Muscle layer of colon (tissue), 2 donors: ENCODE measurements at regions not wholly inside any gene's neighbourhood (a gene's known extent, or its start where the extent isn't known, plus 50 kb on each side); places are given as distances from the start of the nearest gene placed in this dataset.

ENCODE experiments used
- H3K27ac ChIP-seq: one replicate; pipeline ENCODE4 v1.7.0; 2013; ENCODE audit warnings: low read depth, mild to moderate bottlenecking, low read length, moderate library complexity
- H3K27me3 ChIP-seq, 2 donors: one replicate each; pipeline ENCODE4 v1.7.0; 2013; ENCODE audit warnings: low read length in 2 of 2, mild to moderate bottlenecking in 2 of 2; ENCODE audit not compliant: insufficient read depth in 2 of 2, control insufficient read depth in 1 of 2
- H3K36me3 ChIP-seq: one replicate; pipeline ENCODE4 v1.7.0; 2013; ENCODE audit warnings: mild to moderate bottlenecking, low read length; ENCODE audit not compliant: insufficient read depth
- H3K4me1 ChIP-seq: one replicate; pipeline ENCODE4 v1.7.0; 2013; ENCODE audit warnings: mild to moderate bottlenecking, low read length; ENCODE audit not compliant: insufficient read depth
- H3K4me3 ChIP-seq, 2 donors: one replicate each; pipeline ENCODE4 v1.7.0; 2013; ENCODE audit warnings: low read length in 2 of 2, low read depth in 1 of 2, mild to moderate bottlenecking in 1 of 2, moderate library complexity in 1 of 2
- H3K9ac ChIP-seq: one replicate; pipeline ENCODE4 v1.7.0; 2013; ENCODE audit warnings: low read length
- H3K9me3 ChIP-seq: one replicate; pipeline ENCODE4 v1.7.0; 2013; ENCODE audit warnings: mild to moderate bottlenecking, low read length
- donor health status: abdominal sarcoma.
- donor health status: Adenocarcinoma of cecum.

GRCh38 chr18:71727909-71728308 lies 816.2 kb downstream of the CBLN2 start:
- no peaks in the 10 kb centered on the region for H3K27me3 ChIP-seq
- no peak overlapping the region for H3K9ac ChIP-seq
- H3K27ac ChIP-seq = no peak overlapping the region
- no peaks in the 10 kb centered on the region for H3K36me3 ChIP-seq
- H3K4me3 ChIP-seq = no peak overlapping the region
- no peaks in the 10 kb centered on the region for H3K4me1 ChIP-seq
- H3K9me3 ChIP-seq = no peaks in the 10 kb centered on the region

DNA sequence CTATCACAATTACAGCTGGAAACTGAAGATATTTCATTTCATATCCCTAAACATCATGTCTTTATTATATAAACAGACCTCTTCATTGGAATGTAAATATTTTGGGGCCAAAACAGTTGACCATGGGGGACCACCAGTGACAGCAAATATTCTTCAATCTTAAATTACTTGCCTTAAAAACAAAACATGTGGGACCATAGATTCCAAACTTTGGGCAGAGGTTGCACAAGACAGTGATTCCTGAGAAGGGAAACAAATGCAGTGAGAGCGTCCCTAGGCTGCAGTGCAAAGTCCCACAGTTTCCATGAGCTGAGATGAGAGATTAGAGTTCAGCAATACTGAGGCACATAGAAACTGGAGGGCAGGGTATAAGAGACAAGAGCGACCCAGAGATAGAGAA lies 818.9 kb downstream of the CBLN2 start:
- Histone ChIP-seq H3K27ac (no peak overlapping the region), H3K36me3 (no peaks in the 10 kb centered on the region), H3K9ac (no peak overlapping the region), H3K27me3 (no peaks in the 10 kb centered on the region), H3K9me3 (no peaks in the 10 kb centered on the region), H3K4me3 (no peak overlapping the region), H3K4me1 (no peaks in the 10 kb centered on the region)

- H3K27me3 ChIP-seq = no peaks in the 10 kb centered on the region
- H3K9ac ChIP-seq = no peak overlapping the region
- H3K36me3 ChIP-seq = no peaks in the 10 kb centered on the region
- no peak overlapping the region for H3K27ac ChIP-seq
- H3K4me1 ChIP-seq = no peaks in the 10 kb centered on the region
- H3K4me3 ChIP-seq = no peak overlapping the region
- no peaks in the 10 kb centered on the region for H3K9me3 ChIP-seq
Measured at GRCh38 chr18:71707985-71708500, 836.1 kb downstream of the CBLN2 start.

- Histone ChIP-seq H3K27me3 (no peaks in the 10 kb centered on the region), H3K4me3 (no peak overlapping the region), H3K9ac (no peak overlapping the region), H3K36me3 (no peaks in the 10 kb centered on the region), H3K9me3 (no peaks in the 10 kb centered on the region), H3K4me1 (no peaks in the 10 kb centered on the region), H3K27ac (no peak overlapping the region)
Measured at GRCh38 chr18:71707400-71707799, 836.7 kb downstream of the CBLN2 start.

DNA sequence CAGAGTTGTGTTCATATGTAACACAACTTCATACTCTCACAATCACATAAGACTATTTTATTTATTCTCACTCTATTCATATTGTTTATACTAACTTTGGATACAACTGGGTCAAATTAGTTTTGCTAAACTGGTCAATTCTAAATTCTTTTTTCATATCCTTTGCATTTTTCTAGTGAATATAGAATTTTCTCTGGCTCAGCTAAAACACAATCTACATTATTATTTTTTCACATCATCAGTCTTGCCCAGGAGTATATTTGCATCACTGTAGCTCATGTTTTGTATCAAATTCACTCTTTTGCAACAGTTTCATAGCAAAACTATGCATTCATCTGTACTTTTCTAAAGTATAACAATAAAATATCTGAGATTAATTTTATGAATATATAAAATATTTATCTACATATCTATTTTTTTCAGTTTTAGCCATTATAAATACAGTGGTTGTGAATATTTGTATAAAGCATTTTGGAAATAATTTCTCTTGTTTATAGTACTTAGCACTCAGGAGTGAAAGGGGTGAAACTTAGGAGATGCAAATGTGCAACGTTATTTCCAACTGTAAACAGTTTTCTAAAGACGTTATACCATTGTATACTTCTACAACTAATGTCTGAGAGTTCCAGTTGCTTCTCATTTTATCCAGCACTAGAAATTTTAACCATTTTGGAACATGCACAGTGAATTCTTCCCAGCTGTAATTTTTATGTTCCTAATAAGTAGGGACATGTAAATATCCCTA lies 854.6 kb downstream of the CBLN2 start:
- Histone ChIP-seq H3K4me1 (no peaks in the 10 kb centered on the region), H3K9ac (no peak overlapping the region), H3K4me3 (no peak overlapping the region), H3K9me3 (no peaks in the 10 kb centered on the region), H3K36me3 (no peaks in the 10 kb centered on the region), H3K27me3 (no peaks in the 10 kb centered on the region), H3K27ac (no peak overlapping the region)

DNA sequence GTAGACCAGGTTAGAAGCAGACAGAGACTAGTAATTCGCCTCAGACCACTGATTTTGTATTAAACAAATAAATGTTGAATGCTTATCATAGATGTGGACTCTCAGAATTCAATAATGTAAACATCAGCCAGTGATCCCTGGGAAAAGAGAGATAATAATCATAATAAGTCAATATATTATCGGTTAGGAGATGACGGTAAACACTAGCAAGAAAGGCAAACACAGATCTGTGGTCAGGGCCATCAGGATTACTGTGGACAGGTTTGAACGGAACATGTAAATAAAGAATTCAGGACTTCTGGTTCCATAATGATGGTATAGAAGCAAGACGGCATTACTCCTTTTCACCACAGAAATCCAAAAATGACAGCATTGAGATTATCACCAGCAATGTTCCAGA lies 861.6 kb downstream of the CBLN2 start:
- Histone ChIP-seq H3K9ac (no peak overlapping the region), H3K4me1 (no peaks in the 10 kb centered on the region), H3K36me3 (no peaks in the 10 kb centered on the region), H3K27ac (no peak overlapping the region), H3K9me3 (no peaks in the 10 kb centered on the region), H3K4me3 (no peak overlapping the region), H3K27me3 (no peaks in the 10 kb centered on the region)

DNA sequence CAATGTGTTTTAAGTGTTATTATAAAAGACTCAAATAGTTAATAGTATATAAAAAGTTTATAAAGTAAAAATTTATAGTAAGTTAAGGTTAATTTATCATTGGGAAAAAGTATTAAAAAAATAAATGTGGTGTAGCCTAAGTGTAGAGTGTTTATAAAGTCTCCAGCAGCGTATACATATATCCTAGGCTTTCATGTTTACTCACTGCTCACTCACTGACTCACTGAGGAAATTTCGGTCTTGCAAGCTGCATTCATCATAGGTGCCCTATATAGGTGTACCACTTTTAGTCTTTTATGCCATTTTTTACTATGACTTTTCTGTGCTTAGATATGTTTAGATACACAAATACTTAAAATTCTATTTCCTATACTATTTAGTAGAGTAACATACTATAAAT lies 866.0 kb downstream of the CBLN2 start:
- no peak overlapping the region for H3K9ac ChIP-seq
- no peaks in the 10 kb centered on the region for H3K4me1 ChIP-seq
- no peaks in the 10 kb centered on the region for H3K27me3 ChIP-seq
- H3K36me3 ChIP-seq = no peaks in the 10 kb centered on the region
- no peak overlapping the region for H3K4me3 ChIP-seq
- no peak overlapping the region for H3K27ac ChIP-seq
- no peaks in the 10 kb centered on the region for H3K9me3 ChIP-seq

DNA sequence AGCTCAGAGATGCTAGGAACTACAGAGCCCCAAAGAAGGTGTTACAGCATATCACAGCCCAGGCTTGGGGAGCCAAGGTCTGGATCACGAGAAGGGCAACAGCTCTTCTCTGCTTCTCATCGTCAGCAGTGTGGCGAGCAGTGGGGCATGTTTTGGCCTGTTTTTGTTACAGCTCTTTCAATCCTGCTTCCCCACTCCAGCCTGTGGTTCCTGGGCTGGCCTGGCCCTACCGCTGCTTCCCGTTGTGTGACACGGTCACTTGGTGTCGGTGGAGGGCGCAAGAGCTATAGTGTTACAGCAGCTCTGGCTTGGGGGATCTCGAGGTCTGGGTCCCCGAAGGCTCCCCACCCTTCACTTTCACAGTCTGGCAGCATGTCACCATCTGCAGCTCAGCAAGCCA lies 870.2 kb downstream of the CBLN2 start:
- Histone ChIP-seq H3K9me3 (no peaks in the 10 kb centered on the region), H3K9ac (no peak overlapping the region), H3K4me3 (no peak overlapping the region), H3K36me3 (no peaks in the 10 kb centered on the region), H3K4me1 (no peaks in the 10 kb centered on the region), H3K27me3 (no peaks in the 10 kb centered on the region), H3K27ac (no peak overlapping the region)

DNA sequence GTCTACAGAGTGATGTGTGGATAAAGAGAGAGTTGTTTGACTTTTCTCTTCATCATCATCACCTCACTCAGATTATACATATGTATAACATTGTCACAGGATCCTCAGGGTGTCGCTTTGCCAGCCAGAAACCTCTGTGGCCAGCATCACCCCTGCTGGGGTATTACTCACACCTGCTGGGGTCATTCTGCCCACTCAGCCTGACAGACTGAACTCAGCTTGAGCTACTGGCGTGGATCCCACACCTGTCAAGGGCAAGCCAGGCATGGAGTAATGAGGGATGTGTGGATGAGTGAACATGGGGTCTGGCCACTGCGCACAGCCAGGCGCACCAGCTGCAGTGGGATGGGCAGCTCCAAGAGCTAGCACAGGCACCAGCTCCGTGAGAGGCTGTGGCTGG lies 870.6 kb downstream of the CBLN2 start:
- Histone ChIP-seq H3K9ac (no peak overlapping the region), H3K27ac (no peak overlapping the region), H3K4me3 (no peak overlapping the region), H3K9me3 (no peaks in the 10 kb centered on the region), H3K36me3 (no peaks in the 10 kb centered on the region), H3K27me3 (no peaks in the 10 kb centered on the region), H3K4me1 (no peaks in the 10 kb centered on the region)

DNA sequence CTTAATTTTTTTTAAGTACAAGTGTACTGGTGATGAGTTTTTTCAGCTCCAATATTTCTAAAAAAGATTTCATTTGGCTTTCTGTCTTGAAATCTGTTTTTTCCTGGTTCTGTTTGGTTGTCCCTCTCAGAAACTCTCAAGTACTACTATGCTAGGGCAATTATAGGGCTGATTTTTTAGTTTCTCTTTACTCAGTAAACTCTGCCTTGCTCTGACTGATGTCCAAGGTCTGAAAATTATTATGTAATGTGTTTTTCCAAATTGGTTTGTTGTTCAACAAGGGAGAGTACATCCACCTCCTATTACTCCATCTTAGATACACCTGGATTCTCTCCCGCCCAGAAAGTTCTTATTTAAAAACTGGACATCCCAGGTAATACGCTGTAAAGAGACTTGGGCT lies 877.7 kb downstream of the CBLN2 start:
- Histone ChIP-seq H3K9me3 (no peaks in the 10 kb centered on the region), H3K4me1 (no peaks in the 10 kb centered on the region), H3K9ac (no peak overlapping the region), H3K4me3 (no peak overlapping the region), H3K27ac (no peak overlapping the region), H3K36me3 (no peaks in the 10 kb centered on the region), H3K27me3 (no peaks in the 10 kb centered on the region)

DNA sequence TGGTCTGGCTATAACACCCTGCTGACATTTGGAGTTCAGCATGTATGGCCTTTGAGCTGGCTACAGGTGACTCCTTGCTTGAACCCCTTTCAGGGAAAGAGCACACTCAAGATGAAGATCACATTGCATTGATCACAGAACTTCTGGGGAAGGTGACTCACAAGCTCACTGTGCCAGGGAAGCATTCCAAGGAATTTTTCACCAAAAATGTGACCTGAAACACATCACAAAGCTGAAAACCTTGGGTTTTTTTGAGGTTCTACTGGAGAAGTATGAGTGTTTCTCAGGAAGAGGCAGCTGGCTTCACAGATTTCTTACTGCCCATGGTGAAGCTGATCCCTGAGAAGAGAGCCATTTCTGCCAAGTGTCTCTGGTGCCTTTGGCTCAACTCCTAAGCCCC lies 879.0 kb downstream of the CBLN2 start:
- Histone ChIP-seq H3K27ac (no peak overlapping the region), H3K4me1 (no peaks in the 10 kb centered on the region), H3K9ac (no peak overlapping the region), H3K4me3 (no peak overlapping the region), H3K27me3 (no peaks in the 10 kb centered on the region), H3K36me3 (no peaks in the 10 kb centered on the region), H3K9me3 (no peaks in the 10 kb centered on the region)

DNA sequence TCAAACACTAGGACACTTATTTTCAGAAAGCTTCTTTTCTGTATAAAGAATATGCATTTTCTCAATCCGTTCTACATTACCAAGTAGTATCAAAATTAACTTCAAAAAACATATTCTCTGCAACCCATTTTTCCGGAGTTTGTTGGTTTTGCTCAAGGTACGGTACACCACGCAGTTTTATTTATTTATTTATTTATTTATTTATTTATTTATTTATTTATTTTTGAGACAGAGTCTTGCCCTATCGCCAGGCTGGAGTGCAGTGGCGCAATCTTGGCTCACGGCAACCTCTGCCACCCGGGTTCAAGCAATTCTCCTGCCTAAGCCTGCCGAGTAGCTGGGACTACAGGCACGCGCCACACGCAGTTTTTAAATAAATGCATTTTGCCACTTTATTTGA lies 900.3 kb downstream of the CBLN2 start:
- no peak overlapping the region for H3K4me3 ChIP-seq
- H3K9me3 ChIP-seq = no peaks in the 10 kb centered on the region
- H3K4me1 ChIP-seq = no peaks in the 10 kb centered on the region
- no peak overlapping the region for H3K9ac ChIP-seq
- no peaks in the 10 kb centered on the region for H3K36me3 ChIP-seq
- H3K27me3 ChIP-seq = no peaks in the 10 kb centered on the region
- H3K27ac ChIP-seq = no peak overlapping the region
